HEK293 (cell line): ENCODE measurements at regions not wholly inside any gene's neighbourhood (a gene's known extent, or its start where the extent isn't known, plus 50 kb on each side); places are given as distances from the start of the nearest gene placed in this dataset.

ENCODE experiments used
- CTCF ChIA-PET: fragments of 350-600 bp; formaldehyde crosslinking; extraction: SDS; loops from one replicate; lab custom pipeline; 2021; ENCODE audit warnings: antibody characterized with exemption; lab: Yijun Ruan, JAX
- POLR2A ChIA-PET: fragments of 300-600 bp; formaldehyde crosslinking; extraction: SDS; loops from one replicate; lab custom pipeline; 2020; ENCODE audit warnings: antibody characterized with exemption, inconsistent platforms; lab: Yijun Ruan, JAX
- H3K27ac ChIP-seq: fragments of 200-500 bp; sonication (Bioruptor generic); 2 replicates; pipeline ENCODE4 v1.5.1; 2014; ENCODE audit warnings: low read depth, low read length, control low read depth, inconsistent platforms; ENCODE audit errors: extremely low read depth
- H3K36me3 ChIP-seq, 2 experiments: fragments of 200-500 bp in 1 of 2; sonication (Bioruptor generic) in 1 of 2; 1 replicate in 1 of 2; 2 replicates in 1 of 2; pipeline ENCODE4 v1.5.1; 2014 to 2017; ENCODE audit warnings: inconsistent platforms in 2 of 2, low read length in 2 of 2; ENCODE audit not compliant: control insufficient read depth in 2 of 2, insufficient read depth in 1 of 2
- H3K4me1 ChIP-seq: fragments of 200-500 bp; sonication (Bioruptor generic); 2 replicates; pipeline ENCODE4 v1.5.1; 2014; ENCODE audit warnings: mild to moderate bottlenecking, low read length, inconsistent platforms; ENCODE audit not compliant: control insufficient read depth, insufficient read depth
- H3K4me3 ChIP-seq: 2 replicates; pipeline ENCODE4 v1.5.1; 2011; ENCODE audit warnings: low read depth, mild to moderate bottlenecking, control low read depth, low read length, moderate library complexity
- H3K9me3 ChIP-seq: fragments of 200-500 bp; sonication (Bioruptor generic); 2 replicates; pipeline ENCODE4 v1.5.1; 2014; ENCODE audit warnings: low read depth, low read length, inconsistent platforms; ENCODE audit not compliant: control insufficient read depth, insufficient read depth
- GLI2 ChIP-seq: fragments of 450-650 bp; formaldehyde crosslinking; IDR thresholded peaks from 2 replicates; pipeline ENCODE4; 2017; ENCODE audit warnings: missing biosample characterization, missing genetic modification characterization, low read depth, borderline replicate concordance
- YY1 ChIP-seq: fragments of 450-650 bp; formaldehyde crosslinking; IDR thresholded peaks from 2 replicates; pipeline ENCODE4 v1.5.1; 2018; ENCODE audit warnings: missing biosample characterization, missing genetic modification characterization
- ZBTB21 ChIP-seq: fragments of 450-650 bp; formaldehyde crosslinking; IDR thresholded peaks from 2 replicates; pipeline ENCODE4 v1.5.1; 2017; ENCODE audit warnings: missing biosample characterization, missing genetic modification characterization
- ZBTB8A ChIP-seq: fragments of 450-650 bp; formaldehyde crosslinking; IDR thresholded peaks from 2 replicates; pipeline ENCODE4 v1.5.1; 2016; ENCODE audit warnings: missing biosample characterization, missing genetic modification characterization
- ZNF114 ChIP-seq: fragments of 450-650 bp; formaldehyde crosslinking; IDR thresholded peaks from 2 replicates; pipeline ENCODE4 v1.5.0; 2017; ENCODE audit warnings: missing biosample characterization, missing genetic modification characterization
- ZNF221 ChIP-seq: fragments of 450-650 bp; formaldehyde crosslinking; IDR thresholded peaks from 2 replicates; pipeline ENCODE4 v1.5.1; 2017; ENCODE audit warnings: missing biosample characterization, missing genetic modification characterization, borderline replicate concordance
- ZNF23 ChIP-seq: fragments of 450-650 bp; formaldehyde crosslinking; IDR thresholded peaks from 2 replicates; pipeline ENCODE4 v1.5.1; 2016; ENCODE audit warnings: missing biosample characterization, missing genetic modification characterization, borderline replicate concordance
- ZNF302 ChIP-seq: fragments of 450-650 bp; formaldehyde crosslinking; IDR thresholded peaks from 2 replicates; pipeline ENCODE4 v1.5.1; 2016; ENCODE audit warnings: missing biosample characterization, missing genetic modification characterization, low read depth
- ZNF341 ChIP-seq: fragments of 450-650 bp; formaldehyde crosslinking; IDR thresholded peaks from 2 replicates; pipeline ENCODE4; 2016; ENCODE audit warnings: low read depth, missing biosample characterization, missing genetic modification characterization
- ZNF350 ChIP-seq: fragments of 450-650 bp; formaldehyde crosslinking; IDR thresholded peaks from 2 replicates; pipeline ENCODE4 v1.5.0; 2017; ENCODE audit warnings: missing biosample characterization, mild to moderate bottlenecking, missing genetic modification characterization
- ZNF549 ChIP-seq: fragments of 450-650 bp; IDR thresholded peaks from 2 replicates; pipeline ENCODE4 v1.5.1; 2018; ENCODE audit warnings: missing biosample characterization, missing genetic modification characterization, mild to moderate bottlenecking, inconsistent platforms, moderate library complexity
- ZNF555 ChIP-seq: fragments of 450-650 bp; formaldehyde crosslinking; conservative IDR thresholded peaks from 2 replicates; pipeline ENCODE4 v1.5.1; 2017; ENCODE audit warnings: missing biosample characterization, mild to moderate bottlenecking, missing genetic modification characterization, inconsistent platforms
- ZNF610 ChIP-seq: fragments of 450-650 bp; formaldehyde crosslinking; IDR thresholded peaks from 2 replicates; pipeline ENCODE4 v1.5.1; 2016; ENCODE audit warnings: missing biosample characterization, missing genetic modification characterization, borderline replicate concordance
- ZNF677 ChIP-seq: fragments of 450-650 bp; IDR thresholded peaks from 2 replicates; pipeline ENCODE4 v1.5.0; 2018; ENCODE audit warnings: missing biosample characterization, mild to moderate bottlenecking, missing genetic modification characterization, moderate library complexity
- ZNF747 ChIP-seq: fragments of 450-650 bp; formaldehyde crosslinking; IDR thresholded peaks from 2 replicates; pipeline ENCODE4 v1.5.1; 2016; ENCODE audit warnings: missing biosample characterization, missing genetic modification characterization
- ZNF792 ChIP-seq: fragments of 450-650 bp; formaldehyde crosslinking; IDR thresholded peaks from 2 replicates; pipeline ENCODE4 v1.5.1; 2016; ENCODE audit warnings: missing biosample characterization, missing genetic modification characterization
- TF ChIP-seq, protein P1 (sequence below): fragments of 450-650 bp; formaldehyde crosslinking; IDR thresholded peaks from 2 replicates; pipeline ENCODE4 v1.5.1; 2016; ENCODE audit warnings: missing biosample characterization, missing genetic modification characterization
- TF ChIP-seq, protein P2 (sequence below): fragments of 450-650 bp; formaldehyde crosslinking; IDR thresholded peaks from 2 replicates; pipeline ENCODE4 v1.5.1; 2017; ENCODE audit warnings: missing biosample characterization, missing genetic modification characterization
- TF ChIP-seq, protein P3 (sequence below): fragments of 450-650 bp; formaldehyde crosslinking; IDR thresholded peaks from 2 replicates; pipeline ENCODE4 v1.5.1; 2017; ENCODE audit warnings: missing biosample characterization, missing genetic modification characterization
- TF ChIP-seq, protein P4 (sequence below): fragments of 450-650 bp; formaldehyde crosslinking; conservative IDR thresholded peaks from 2 replicates; pipeline ENCODE4 v1.5.1; 2016; ENCODE audit warnings: low read depth, missing biosample characterization, missing genetic modification characterization
- TF ChIP-seq, protein P5 (sequence below): fragments of 450-650 bp; formaldehyde crosslinking; IDR thresholded peaks from 2 replicates; pipeline ENCODE4 v1.5.1; 2017; ENCODE audit warnings: missing biosample characterization, mild to moderate bottlenecking, missing genetic modification characterization, moderate library complexity
- TF ChIP-seq, protein P6 (sequence below): fragments of 450-650 bp; formaldehyde crosslinking; IDR thresholded peaks from 2 replicates; pipeline ENCODE4 v1.5.1; 2016; ENCODE audit warnings: missing biosample characterization, missing genetic modification characterization

DNA sequence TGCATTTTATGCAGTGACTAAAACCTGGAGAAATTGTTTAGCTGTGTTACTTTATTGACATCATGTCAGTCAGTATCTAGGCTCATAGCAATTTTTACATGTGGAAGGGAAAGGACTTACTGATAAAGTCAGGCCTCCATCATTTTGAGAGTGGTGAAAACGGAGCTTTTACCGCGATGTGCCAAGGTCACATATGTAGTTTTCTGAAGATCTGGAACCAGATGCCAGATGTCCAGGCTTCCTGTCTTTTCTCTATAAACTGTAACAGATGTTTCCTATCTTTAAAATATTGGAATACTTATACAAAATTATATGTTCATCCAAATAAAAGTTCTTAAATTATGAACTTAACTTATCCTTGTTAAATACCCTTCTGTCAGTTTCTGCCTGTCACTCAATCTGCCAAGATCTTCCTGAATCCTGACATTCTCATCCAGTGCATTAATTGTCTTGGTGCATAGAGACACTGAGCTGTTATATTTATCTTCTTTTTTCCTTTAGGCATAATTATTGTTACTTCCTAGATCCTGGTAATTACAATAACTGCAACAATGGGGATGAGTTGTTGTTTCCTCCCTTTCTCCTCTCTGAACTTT, 1646.2 kb upstream of the TENM3 start (continued):
- no peak for TF ChIP-seq ZNF549
- TF ChIP-seq, protein P1, sequence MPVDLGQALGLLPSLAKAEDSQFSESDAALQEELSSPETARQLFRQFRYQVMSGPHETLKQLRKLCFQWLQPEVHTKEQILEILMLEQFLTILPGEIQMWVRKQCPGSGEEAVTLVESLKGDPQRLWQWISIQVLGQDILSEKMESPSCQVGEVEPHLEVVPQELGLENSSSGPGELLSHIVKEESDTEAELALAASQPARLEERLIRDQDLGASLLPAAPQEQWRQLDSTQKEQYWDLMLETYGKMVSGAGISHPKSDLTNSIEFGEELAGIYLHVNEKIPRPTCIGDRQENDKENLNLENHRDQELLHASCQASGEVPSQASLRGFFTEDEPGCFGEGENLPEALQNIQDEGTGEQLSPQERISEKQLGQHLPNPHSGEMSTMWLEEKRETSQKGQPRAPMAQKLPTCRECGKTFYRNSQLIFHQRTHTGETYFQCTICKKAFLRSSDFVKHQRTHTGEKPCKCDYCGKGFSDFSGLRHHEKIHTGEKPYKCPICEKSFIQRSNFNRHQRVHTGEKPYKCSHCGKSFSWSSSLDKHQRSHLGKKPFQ (tag by site-specific recombination): no peak
- TF ChIP-seq, protein P2, sequence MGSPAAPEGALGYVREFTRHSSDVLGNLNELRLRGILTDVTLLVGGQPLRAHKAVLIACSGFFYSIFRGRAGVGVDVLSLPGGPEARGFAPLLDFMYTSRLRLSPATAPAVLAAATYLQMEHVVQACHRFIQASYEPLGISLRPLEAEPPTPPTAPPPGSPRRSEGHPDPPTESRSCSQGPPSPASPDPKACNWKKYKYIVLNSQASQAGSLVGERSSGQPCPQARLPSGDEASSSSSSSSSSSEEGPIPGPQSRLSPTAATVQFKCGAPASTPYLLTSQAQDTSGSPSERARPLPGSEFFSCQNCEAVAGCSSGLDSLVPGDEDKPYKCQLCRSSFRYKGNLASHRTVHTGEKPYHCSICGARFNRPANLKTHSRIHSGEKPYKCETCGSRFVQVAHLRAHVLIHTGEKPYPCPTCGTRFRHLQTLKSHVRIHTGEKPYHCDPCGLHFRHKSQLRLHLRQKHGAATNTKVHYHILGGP (tag by site-specific recombination): no peak
- TF ChIP-seq, all 188 proteins: peak for 0

DNA sequence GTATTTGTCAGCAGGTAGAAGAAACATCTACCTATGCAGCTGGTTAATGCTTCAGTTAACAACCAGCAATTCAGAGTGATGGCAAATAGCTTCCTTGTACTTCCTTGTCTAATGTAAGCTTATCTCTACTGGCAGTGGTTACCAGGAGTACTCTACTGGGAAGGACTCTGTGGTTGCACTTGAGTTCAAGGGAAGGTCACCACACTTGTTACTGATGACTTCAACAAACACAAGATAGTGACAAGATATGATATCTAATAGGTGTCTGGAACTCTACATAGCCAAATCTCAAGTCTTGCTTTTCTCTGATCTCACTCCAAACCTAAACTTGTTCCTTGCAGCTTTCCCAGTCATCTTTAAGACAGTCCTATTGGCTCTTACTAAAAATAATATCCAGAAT, 1644.9 kb upstream of the TENM3 start:
- POLR2A ChIA-PET: no interaction called here
- Histone ChIP-seq H3K27ac (no peak overlapping the region), H3K9me3 (no peaks in the 10 kb centered on the region), H3K36me3 (no peaks in the 10 kb centered on the region), H3K4me3 (no peak overlapping the region), H3K4me1 (peaks cover 4% of the 10 kb centered on the region; the same call in 1 of the 2 replicates)
- CTCF ChIA-PET: interaction anchor here (0.6 kb wide), 1 partner anchor 82 kb away, joined by 3 read pairs; no protein-coding TSS in a partner anchor
- TF ChIP-seq, protein P3, sequence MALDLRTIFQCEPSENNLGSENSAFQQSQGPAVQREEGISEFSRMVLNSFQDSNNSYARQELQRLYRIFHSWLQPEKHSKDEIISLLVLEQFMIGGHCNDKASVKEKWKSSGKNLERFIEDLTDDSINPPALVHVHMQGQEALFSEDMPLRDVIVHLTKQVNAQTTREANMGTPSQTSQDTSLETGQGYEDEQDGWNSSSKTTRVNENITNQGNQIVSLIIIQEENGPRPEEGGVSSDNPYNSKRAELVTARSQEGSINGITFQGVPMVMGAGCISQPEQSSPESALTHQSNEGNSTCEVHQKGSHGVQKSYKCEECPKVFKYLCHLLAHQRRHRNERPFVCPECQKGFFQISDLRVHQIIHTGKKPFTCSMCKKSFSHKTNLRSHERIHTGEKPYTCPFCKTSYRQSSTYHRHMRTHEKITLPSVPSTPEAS (tag by site-specific recombination): no peak
- TF ChIP-seq ZNF350 (tag by site-specific recombination) (no peak), ZNF221 (tag by site-specific recombination) (no peak), ZNF302 (tag by site-specific recombination) (no peak), ZBTB21 (tag by site-specific recombination) (no peak), ZNF341 (tag by site-specific recombination) (no peak), ZNF114 (no peak), ZNF792 (no peak)
- TF ChIP-seq, protein P4, sequence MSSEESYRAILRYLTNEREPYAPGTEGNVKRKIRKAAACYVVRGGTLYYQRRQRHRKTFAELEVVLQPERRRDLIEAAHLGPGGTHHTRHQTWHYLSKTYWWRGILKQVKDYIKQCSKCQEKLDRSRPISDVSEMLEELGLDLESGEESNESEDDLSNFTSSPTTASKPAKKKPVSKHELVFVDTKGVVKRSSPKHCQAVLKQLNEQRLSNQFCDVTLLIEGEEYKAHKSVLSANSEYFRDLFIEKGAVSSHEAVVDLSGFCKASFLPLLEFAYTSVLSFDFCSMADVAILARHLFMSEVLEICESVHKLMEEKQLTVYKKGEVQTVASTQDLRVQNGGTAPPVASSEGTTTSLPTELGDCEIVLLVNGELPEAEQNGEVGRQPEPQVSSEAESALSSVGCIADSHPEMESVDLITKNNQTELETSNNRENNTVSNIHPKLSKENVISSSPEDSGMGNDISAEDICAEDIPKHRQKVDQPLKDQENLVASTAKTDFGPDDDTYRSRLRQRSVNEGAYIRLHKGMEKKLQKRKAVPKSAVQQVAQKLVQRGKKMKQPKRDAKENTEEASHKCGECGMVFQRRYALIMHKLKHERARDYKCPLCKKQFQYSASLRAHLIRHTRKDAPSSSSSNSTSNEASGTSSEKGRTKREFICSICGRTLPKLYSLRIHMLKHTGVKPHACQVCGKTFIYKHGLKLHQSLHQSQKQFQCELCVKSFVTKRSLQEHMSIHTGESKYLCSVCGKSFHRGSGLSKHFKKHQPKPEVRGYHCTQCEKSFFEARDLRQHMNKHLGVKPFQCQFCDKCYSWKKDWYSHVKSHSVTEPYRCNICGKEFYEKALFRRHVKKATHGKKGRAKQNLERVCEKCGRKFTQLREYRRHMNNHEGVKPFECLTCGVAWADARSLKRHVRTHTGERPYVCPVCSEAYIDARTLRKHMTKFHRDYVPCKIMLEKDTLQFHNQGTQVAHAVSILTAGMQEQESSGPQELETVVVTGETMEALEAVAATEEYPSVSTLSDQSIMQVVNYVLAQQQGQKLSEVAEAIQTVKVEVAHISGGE (tag by site-specific recombination): no peak
- TF ChIP-seq, protein P5, sequence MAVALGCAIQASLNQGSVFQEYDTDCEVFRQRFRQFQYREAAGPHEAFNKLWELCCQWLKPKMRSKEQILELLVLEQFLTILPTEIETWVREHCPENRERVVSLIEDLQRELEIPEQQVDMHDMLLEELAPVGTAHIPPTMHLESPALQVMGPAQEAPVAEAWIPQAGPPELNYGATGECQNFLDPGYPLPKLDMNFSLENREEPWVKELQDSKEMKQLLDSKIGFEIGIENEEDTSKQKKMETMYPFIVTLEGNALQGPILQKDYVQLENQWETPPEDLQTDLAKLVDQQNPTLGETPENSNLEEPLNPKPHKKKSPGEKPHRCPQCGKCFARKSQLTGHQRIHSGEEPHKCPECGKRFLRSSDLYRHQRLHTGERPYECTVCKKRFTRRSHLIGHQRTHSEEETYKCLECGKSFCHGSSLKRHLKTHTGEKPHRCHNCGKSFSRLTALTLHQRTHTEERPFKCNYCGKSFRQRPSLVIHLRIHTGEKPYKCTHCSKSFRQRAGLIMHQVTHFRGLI (tag by site-specific recombination): no peak

DNA sequence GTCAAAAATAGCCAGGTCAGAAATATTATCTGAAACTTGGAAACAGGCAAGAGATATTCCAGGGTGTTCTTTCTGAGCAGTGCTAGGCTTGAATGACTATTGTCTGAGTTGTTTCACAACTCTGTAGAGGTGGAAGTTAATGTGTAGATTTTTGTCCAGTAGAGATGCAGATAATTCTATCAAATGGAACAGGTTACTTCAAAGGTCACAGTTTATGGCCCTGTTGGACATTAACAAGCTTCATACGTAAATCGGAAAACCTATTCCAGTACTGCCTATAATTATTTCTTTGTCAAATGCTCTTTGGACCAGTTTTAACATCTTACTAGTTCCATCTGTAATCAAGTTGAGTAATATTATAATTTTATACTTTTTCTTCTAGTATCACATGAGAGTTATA, 1639.4 kb upstream of the TENM3 start:
- CTCF ChIA-PET: no interaction called here
- no peak overlapping the region for H3K4me3 ChIP-seq
- no peak overlapping the region for H3K27ac ChIP-seq
- POLR2A ChIA-PET: no interaction called here
- no peaks in the 10 kb centered on the region for H3K9me3 ChIP-seq
- H3K36me3 ChIP-seq: no peaks in the 10 kb centered on the region
- no peaks in the 10 kb centered on the region for H3K4me1 ChIP-seq
- TF ChIP-seq ZNF555: no peak
- TF ChIP-seq, protein P6, sequence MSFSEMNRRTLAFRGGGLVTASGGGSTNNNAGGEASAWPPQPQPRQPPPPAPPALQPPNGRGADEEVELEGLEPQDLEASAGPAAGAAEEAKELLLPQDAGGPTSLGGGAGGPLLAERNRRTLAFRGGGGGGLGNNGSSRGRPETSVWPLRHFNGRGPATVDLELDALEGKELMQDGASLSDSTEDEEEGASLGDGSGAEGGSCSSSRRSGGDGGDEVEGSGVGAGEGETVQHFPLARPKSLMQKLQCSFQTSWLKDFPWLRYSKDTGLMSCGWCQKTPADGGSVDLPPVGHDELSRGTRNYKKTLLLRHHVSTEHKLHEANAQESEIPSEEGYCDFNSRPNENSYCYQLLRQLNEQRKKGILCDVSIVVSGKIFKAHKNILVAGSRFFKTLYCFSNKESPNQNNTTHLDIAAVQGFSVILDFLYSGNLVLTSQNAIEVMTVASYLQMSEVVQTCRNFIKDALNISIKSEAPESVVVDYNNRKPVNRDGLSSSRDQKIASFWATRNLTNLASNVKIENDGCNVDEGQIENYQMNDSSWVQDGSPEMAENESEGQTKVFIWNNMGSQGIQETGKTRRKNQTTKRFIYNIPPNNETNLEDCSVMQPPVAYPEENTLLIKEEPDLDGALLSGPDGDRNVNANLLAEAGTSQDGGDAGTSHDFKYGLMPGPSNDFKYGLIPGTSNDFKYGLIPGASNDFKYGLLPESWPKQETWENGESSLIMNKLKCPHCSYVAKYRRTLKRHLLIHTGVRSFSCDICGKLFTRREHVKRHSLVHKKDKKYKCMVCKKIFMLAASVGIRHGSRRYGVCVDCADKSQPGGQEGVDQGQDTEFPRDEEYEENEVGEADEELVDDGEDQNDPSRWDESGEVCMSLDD (tag by site-specific recombination): no peak
- TF ChIP-seq GLI2 (tag by site-specific recombination): no peak
- no peak for TF ChIP-seq ZBTB8A (tag by site-specific recombination)
- no peak for TF ChIP-seq YY1 (tag by site-specific recombination)
- no peak for TF ChIP-seq ZNF747 (tag by site-specific recombination)
- no peak for TF ChIP-seq ZNF23 (tag by site-specific recombination)
- no peak for TF ChIP-seq ZNF610 (tag by site-specific recombination)
- TF ChIP-seq ZNF677 (tag by site-specific recombination): no peak
